HG02970 (cell line): ENCODE measurements at regions not wholly inside any gene's neighbourhood (a gene's known extent, or its start where the extent isn't known, plus 50 kb on each side); places are given as distances from the start of the nearest gene placed in this dataset.
"Not testable (repeated sequence)": the region's sequence is repeated elsewhere in the genome, so short reads cannot be mapped to it uniquely, and the experiment has no call there.

Experiments used
- ATAC-seq: cut with Tn5 transposase; IDR thresholded peaks from one replicate; pipeline ENCODE4 v1.9.1; 2021; ENCODE audit warnings: mild to moderate bottlenecking, moderate library complexity, moderate number of reproducible peaks; ENCODE audit not compliant: unreplicated experiment, low FRiP score

DNA sequence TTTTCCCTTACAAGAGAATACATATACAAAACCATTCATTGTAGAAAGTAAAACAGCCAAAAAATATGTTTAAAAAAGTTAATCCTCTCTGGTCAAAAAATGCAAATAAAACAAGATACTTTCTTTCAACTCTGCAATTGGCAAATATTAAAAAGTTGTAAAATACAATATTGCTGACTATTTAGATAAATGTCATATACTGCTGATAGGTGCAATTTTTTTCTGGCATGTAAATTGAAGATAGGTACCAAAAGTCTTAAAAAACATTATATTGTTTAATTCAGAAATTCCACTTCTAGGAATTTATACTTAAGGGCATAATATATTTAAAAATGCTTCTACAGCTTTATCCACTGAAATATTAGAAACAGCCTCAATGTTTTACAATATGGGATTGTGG is 66.4 kb upstream of the TLL1 start:
- no peak for ATAC-seq

DNA sequence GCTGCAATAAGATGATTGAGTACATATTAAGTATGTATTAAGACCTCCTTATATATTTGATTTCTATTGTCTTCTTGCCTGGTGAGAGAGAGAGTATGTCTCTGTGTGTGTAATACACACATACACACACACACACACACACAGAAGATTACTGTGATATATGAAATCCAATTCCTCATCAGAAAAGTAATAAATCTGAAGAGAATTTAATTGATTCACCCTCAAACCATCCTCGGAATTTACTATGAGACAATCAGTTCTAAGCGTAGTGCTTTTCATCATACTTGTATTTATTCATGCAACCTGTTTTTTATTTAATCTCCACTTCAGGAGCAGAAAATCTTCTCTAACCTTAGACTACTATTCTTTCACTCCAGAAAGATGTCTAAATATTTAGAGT is 62.3 kb upstream of the TLL1 start:
- ATAC-seq: no peak

DNA sequence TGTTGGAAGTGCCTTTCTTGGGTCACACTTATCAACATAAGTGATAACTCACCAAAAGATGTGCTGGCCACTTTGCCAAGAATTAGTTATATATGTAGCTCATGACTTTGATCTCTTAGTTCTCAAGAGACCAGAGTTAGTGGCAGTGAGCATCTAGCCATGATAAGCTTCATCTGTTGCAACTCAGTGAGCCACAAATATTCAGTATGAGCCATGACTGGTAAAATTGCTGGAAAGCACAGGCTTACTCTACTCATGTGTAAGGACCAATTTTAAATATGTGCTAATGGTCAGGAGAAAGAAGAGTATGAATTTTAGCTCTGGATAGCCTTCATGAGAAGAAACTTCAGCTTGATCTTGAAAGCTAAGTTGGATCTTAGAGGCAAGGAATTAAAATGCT is 59.4 kb upstream of the TLL1 start:
- no peak for ATAC-seq

DNA sequence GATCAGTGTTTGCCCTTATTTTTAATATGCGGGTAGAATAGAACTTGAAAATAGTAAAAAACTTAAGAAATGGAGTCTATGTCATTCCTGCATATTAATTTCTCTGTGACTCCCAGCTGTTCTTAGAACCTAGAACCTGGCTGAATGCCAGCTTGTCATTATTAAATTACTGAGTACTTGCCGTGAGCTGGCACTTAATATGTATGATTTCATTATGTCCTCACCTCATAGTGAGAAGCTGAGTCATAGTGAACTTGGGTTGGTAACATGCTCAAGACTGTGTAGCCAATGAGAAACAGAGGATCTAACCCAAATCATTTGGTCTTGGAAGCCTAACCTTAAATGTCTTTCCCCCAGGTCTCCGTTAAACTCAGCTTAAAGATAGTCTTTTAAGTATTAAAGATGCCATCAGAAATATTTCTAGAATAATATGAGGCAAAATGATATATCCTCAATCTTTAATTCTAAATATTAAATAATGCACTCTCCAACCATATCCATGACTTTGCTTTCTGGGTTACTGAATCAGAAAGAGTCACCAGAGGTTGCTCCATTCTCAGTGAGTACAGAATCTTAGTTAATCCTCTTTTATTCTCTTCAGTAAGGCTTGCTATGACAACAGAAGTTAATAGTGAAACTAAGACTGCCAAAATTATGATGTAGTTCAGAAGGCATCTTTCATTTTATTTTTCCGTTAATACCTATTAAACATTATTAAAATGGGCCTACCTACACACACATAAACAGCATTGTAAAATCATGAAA is 58.6 kb upstream of the TLL1 start:
- no peak for ATAC-seq

DNA sequence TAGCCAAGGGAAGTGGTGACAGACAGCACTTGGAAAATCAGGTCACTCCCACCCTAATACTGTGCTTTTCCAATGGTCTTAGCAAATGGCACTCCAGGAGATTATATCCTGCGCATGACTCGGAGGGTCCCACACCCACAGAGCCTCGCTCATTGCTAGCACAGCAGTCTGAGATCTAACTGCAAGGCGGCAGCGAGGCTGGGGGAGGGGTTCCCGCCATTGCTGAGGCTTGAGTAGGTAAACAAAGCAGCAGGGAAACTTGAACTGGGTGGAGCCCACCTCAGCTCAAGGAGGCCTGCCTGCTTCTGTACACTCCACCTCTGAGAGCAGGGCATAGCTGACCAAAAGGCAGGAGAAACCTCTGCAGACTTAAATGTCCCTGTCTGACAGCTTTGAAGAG is 53.9 kb upstream of the TLL1 start:
- ATAC-seq: not testable (repeated sequence)
